ENCODE measurements at regions not wholly inside any gene's neighbourhood (a gene's known extent, or its start where the extent isn't known, plus 50 kb on each side); places are given as distances from the start of the nearest gene placed in this dataset.

DNA sequence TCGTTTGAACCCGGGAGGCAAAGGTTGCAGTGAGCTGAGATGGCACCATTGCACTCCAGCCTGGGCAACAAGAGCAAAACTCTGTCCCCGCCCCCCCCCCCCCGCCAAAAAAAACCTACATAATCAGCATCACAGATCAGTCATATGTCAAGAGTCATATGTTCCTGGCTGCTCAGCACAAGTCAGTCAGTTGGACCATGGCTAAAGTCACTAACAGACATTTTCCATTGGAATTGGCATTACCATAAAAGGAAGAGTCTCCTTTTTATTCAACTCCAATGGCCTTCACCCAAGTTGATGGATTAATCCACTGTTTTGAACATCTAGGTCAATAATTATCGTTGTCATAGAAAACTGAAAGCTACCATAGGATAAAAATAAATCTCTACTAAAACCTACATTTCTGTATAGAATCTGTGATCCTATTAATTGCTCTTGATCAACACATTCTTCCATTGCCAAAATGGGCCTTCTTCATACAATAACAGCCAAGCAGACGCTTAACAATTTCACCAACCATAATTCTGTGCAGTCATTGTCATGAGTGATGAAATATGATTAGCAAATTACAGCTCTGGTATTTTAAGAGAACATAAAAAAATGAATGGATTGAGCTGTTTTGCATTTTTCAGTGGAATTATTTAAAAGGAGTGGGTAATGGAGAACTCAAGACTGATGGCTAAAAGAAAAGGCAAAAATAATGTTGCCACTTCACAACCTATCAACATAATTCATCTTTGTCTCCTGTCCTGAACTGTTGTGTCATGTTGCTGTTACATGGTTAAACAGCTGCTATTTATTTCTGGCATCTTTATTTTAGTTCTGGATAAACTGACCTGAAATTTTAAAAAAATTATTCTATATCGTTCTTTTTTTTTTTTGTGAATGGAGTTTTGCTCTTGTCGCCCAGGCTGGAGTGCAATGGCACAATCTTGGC is 555.5 kb upstream of the JARID2 start:
- Histone ChIP-seq H3K9me2 (no peaks in the 10 kb centered on the region), H3F3A (replicated peaks; ENCODE audit: insufficient read depth) (no peaks in the 10 kb centered on the region), H3K36me3 (replicated peaks in 1 of 2; ENCODE audit: control insufficient read depth in 1 of 2, insufficient read depth in 2 of 2, low read length in 1 of 2) (no peaks in the 10 kb centered on the region), H3K9me3 (no peaks in the 10 kb centered on the region), H3K27ac (ENCODE audit: low read depth in 2 of 2, low read length in 1 of 2) (no peak overlapping the region), H3K4me3 (ENCODE audit: low read depth in 2 of 2, low read length in 1 of 2) (no peak overlapping the region), H3K27me3 (ENCODE audit: insufficient read depth) (no peaks in the 10 kb centered on the region), H4K20me1 (ENCODE audit: insufficient read depth) (no peaks in the 10 kb centered on the region), H3K4me1 (ENCODE audit: control insufficient read depth in 1 of 2, insufficient read depth in 2 of 2, low read depth in 1 of 2, low read length in 1 of 2) (peaks cover 0 to 9% of the 10 kb centered on the region in 2 experiments; a peak in 1 of 4 replicates), H2AFZ (ENCODE audit: low read depth) (no peak overlapping the region), H3K9ac (no peak overlapping the region), H3K4me2 (no peak overlapping the region), H3K79me2 (ENCODE audit: insufficient read depth) (no peaks in the 10 kb centered on the region)
- TF ChIP-seq TAF1 (IDR thresholded peaks at IDR 0.05; ENCODE audit: borderline replicate concordance, low read depth, low read length) (no peak), RXRA (IDR thresholded peaks at IDR 0.05; ENCODE audit: borderline replicate concordance, low read depth) (no peak), TCF12 (IDR thresholded peaks at IDR 0.05) (no peak), EP300 (IDR thresholded peaks at IDR 0.05; ENCODE audit: borderline replicate concordance in 1 of 2, low read depth in 1 of 2, low read length in 1 of 2) (no peak), NFIC (IDR thresholded peaks at IDR 0.05; ENCODE audit: borderline replicate concordance) (no peak), IRF3 (IDR thresholded peaks at IDR 0.05; ENCODE audit: low read depth, low read length) (no peak), FOSL2 (IDR thresholded peaks at IDR 0.05; ENCODE audit: borderline replicate concordance, low read depth) (no peak), CTCF (IDR thresholded peaks at IDR 0.05) (no peak), RFX5 (IDR thresholded peaks at IDR 0.05; ENCODE audit: low read length) (no peak)
- no peak for DNase-seq
- ChIA-PET CTCF (no interaction called here), POLR2A (no interaction called here)
- WGBS (ENCODE audit: low lambda C conversion rate): 70% methylated on average over 8 of the region's 8 CpGs

- H4K20me1 ChIP-seq (ENCODE audit: insufficient read depth): no peaks in the 10 kb centered on the region
- no peak for TF ChIP-seq JUND (IDR thresholded peaks at IDR 0.05)
- no peak for TF ChIP-seq TCF12 (IDR thresholded peaks at IDR 0.05)
- no peak for TF ChIP-seq CTCF (IDR thresholded peaks at IDR 0.05)
- TF ChIP-seq, protein P1, sequence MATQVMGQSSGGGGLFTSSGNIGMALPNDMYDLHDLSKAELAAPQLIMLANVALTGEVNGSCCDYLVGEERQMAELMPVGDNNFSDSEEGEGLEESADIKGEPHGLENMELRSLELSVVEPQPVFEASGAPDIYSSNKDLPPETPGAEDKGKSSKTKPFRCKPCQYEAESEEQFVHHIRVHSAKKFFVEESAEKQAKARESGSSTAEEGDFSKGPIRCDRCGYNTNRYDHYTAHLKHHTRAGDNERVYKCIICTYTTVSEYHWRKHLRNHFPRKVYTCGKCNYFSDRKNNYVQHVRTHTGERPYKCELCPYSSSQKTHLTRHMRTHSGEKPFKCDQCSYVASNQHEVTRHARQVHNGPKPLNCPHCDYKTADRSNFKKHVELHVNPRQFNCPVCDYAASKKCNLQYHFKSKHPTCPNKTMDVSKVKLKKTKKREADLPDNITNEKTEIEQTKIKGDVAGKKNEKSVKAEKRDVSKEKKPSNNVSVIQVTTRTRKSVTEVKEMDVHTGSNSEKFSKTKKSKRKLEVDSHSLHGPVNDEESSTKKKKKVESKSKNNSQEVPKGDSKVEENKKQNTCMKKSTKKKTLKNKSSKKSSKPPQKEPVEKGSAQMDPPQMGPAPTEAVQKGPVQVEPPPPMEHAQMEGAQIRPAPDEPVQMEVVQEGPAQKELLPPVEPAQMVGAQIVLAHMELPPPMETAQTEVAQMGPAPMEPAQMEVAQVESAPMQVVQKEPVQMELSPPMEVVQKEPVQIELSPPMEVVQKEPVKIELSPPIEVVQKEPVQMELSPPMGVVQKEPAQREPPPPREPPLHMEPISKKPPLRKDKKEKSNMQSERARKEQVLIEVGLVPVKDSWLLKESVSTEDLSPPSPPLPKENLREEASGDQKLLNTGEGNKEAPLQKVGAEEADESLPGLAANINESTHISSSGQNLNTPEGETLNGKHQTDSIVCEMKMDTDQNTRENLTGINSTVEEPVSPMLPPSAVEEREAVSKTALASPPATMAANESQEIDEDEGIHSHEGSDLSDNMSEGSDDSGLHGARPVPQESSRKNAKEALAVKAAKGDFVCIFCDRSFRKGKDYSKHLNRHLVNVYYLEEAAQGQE (IDR thresholded peaks at IDR 0.05; ENCODE audit: low read depth, low read length): no peak
- TF ChIP-seq USF2 (IDR thresholded peaks at IDR 0.05; ENCODE audit: borderline replicate concordance, low read depth, low read length): no peak
- TF ChIP-seq EP300 (IDR thresholded peaks at IDR 0.05; ENCODE audit: borderline replicate concordance in 1 of 2, low read depth in 1 of 2, low read length in 1 of 2): no peak
- no peak for TF ChIP-seq MXI1 (IDR thresholded peaks at IDR 0.05; ENCODE audit: low read depth, low read length)
- no peak for TF ChIP-seq NFIC (IDR thresholded peaks at IDR 0.05; ENCODE audit: borderline replicate concordance)
- TF ChIP-seq, protein P2, sequence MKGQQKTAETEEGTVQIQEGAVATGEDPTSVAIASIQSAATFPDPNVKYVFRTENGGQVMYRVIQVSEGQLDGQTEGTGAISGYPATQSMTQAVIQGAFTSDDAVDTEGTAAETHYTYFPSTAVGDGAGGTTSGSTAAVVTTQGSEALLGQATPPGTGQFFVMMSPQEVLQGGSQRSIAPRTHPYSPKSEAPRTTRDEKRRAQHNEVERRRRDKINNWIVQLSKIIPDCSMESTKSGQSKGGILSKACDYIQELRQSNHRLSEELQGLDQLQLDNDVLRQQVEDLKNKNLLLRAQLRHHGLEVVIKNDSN (IDR thresholded peaks at IDR 0.05; ENCODE audit: borderline replicate concordance, low read depth): no peak
Measured at GRCh38 chr6:14692208-14692607, 553.7 kb upstream of the JARID2 start.

More at GRCh38 chr6:14692208-14692607, 553.7 kb upstream of the JARID2 start:
- Histone ChIP-seq H3K9ac (no peak overlapping the region), H3K27ac (ENCODE audit: low read depth in 2 of 2, low read length in 1 of 2) (no peak overlapping the region), H3K4me3 (ENCODE audit: low read depth in 2 of 2, low read length in 1 of 2) (no peak overlapping the region), H3K4me2 (no peak overlapping the region), H3K9me2 (no peaks in the 10 kb centered on the region), H3K9me3 (no peaks in the 10 kb centered on the region), H2AFZ (ENCODE audit: low read depth) (no peak overlapping the region), H3F3A (replicated peaks; ENCODE audit: insufficient read depth) (no peaks in the 10 kb centered on the region), H3K27me3 (ENCODE audit: insufficient read depth) (no peaks in the 10 kb centered on the region), H3K36me3 (replicated peaks in 1 of 2; ENCODE audit: control insufficient read depth in 1 of 2, insufficient read depth in 2 of 2, low read length in 1 of 2) (no peaks in the 10 kb centered on the region), H3K79me2 (ENCODE audit: insufficient read depth) (no peaks in the 10 kb centered on the region), H3K4me1 (ENCODE audit: control insufficient read depth in 1 of 2, insufficient read depth in 2 of 2, low read depth in 1 of 2, low read length in 1 of 2) (peaks cover 0 to 16% of the 10 kb centered on the region in 2 experiments; a peak in 2 of 4 replicates)
- ChIA-PET POLR2A (no interaction called here), CTCF (no interaction called here)
- no peak for DNase-seq
- 41% methylated on average over 1 of the region's 1 CpG for WGBS (ENCODE audit: low lambda C conversion rate)

Data from SK-N-SH (cell line).